HG03025 (cell line): ENCODE measurements at regions not wholly inside any gene's neighbourhood (a gene's known extent, or its start where the extent isn't known, plus 50 kb on each side); places are given as distances from the start of the nearest gene placed in this dataset.
"Not testable (repeated sequence)": the region's sequence is repeated elsewhere in the genome, so short reads cannot be mapped to it uniquely, and the experiment has no call there.

Experiments used
- ATAC-seq: cut with Tn5 transposase; IDR thresholded peaks from one replicate; pipeline ENCODE4 v1.9.1; 2021; ENCODE audit warnings: mild to moderate bottlenecking, moderate library complexity; ENCODE audit not compliant: unreplicated experiment, low FRiP score

GRCh38 chr13:39803156-39803555 is 147.7 kb downstream of the COG6 start:
- no peak for ATAC-seq

DNA sequence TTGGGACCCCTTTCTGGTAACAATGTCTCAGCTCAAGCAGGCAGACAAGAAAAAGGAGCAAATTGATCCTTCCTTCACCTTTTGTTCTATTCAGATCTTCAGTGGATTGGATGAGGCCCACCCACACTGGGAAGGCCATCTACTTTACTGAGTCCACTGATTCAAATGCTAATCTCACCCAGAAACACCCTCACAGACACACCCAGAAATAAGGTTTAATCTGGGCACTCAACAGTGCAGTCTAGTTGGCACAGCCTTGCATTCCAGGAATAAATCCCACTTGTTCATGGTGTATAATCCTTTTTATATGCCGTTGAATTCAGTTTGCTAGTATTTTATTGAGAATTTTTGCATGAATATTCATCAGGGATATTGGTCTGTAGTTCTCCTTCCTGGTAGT is 148.4 kb downstream of the COG6 start:
- ATAC-seq = no peak

DNA sequence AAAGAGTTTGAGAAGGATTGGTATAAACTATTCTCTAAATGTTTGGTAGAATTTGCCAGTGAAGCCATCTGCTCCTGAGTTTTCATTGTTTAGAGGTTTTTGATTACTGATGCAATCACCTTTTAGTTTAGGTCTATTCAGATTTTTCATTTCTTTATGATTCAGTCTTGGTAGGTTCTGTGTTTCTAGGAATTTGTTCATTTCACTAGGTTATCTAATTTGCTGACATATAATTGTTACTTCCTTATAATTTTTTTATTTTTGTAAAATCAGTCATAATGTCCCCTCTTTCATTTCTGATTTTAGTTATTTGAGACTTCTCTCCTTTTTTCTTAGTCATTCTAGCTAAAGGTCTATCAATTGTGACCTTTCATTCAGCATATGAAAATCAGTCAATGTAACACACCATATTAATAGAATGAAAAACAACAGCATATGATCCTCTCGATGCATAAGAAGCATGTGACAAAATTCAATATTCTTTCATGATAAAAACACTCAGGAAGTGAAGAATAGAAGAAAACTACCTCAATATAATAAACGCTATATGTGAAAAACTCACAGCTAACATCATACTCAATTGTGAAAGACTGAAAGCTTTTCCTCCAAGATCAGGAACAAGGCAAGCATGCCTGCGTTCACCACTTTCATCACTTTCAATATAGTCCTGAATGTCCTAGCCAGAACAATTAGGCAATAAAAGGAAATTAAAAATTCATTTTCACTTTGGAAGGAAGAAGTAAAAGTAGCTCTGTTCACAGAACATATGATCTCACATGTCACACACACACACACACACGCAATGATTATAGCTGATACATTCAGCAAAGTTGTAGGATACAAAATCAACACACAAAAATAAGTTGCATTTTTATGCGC is 149.1 kb downstream of the COG6 start:
- ATAC-seq = no peak

DNA sequence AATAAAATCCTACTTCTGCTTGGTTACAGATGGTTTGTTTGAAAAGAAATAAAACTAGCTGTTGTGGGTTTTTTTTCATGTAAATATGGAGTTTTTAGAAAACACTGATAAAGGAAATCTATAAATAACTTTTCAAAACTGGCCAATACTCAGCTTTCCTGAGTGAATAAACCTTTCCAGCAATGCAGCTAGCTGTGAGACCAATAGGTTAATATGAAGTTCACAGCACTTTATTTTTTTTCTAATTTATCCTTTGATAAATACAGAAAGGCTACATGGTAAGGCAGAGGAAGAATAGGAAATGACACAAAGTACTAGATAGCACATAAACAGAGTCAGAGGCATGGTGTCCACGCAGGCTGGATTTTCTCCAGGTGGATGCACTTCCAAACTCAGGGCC is 154.0 kb downstream of the COG6 start:
- ATAC-seq = no peak

DNA sequence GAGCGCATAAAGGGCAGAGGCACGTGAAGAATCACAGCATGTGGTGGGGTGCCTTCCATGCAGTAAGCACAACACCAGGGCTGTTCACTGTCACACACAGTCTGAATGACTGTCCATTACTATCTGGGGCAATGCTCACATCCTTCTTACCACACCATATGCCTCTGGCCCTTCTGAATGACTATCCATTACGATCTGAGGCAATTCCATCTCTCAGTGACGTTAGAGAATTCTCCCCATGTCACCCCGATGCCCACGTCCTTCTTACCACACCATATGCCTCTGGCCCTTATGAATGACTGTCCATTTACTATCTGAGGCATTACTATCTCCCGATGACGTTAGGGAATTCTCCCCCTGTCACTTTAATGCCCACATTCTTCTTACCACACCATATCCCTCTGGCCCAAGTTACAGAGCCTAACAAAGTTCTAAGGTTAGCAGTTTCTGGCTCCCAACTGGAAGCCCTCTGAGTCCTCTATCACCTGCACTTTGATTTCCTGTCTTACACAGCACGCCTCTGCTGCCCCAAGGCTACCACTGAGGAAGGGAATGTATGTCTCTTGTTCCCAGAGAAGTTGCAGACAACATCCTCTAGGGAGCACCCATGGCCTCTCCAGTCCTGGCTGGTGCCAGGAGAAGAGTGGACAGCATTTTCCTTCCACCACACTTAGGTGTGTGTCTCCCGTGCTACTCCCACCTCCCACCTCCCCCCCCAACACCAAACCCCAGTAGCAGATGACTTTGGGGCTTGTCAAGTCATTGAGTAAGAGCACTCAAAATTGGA is 154.8 kb downstream of the COG6 start:
- no peak for ATAC-seq

- ATAC-seq = no peak
Measured at GRCh38 chr13:39811051-39811450, 155.6 kb downstream of the COG6 start.

DNA sequence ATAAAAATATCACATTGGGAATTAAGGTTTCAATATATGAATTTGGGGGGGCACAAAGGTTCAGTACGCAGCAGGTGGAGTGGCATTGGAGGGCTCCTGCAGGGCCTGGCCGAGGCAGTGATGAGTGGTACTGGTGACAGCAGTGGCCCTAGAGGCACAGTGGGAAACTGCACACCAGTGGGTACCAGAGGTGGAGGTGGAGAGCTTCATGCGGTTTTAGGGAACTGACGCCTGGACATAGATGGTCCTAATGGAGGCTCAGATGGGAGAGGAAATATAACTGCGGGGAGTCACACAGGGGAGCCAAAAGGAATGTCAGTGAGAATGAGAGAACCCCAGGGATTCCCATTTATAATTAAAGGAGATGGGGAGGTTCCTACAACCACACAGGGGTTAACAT is 156.2 kb downstream of the COG6 start:
- ATAC-seq = no peak

DNA sequence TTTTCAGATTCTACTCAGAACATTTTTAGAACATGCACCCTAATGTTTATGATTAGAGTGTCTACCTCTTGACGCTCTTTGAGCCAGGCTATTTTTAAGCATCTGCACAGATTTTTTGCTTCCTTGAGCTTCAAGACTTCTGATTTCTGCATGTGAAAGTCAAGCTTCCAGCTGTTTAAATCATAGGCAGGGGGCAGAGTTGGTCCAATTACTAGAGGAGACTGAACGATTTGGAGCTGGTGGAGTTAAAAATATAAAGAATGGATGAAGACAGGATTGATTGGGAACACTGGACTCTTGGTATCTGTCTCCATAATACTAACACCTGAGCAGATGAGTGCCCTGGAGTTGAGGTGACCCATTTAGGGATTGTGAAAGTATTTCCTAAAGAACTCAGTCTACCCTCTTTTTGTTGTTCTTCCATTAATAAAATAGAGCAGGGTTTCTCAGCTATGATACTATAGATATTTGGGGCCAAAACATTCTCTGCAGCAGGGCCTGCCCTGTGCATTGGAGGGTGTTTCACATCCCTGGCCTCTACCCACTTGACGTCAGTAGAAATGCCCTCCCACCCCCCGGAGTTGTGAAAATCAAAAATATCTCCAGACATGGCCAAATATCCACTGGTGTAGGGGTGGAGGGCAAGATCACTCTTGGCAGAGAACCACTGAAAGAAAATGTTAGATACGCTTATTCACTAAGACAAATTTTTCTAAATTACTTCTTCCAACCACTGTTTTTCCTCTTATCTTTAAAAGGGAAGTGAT is 160.1 kb downstream of the COG6 start:
- no peak for ATAC-seq

DNA sequence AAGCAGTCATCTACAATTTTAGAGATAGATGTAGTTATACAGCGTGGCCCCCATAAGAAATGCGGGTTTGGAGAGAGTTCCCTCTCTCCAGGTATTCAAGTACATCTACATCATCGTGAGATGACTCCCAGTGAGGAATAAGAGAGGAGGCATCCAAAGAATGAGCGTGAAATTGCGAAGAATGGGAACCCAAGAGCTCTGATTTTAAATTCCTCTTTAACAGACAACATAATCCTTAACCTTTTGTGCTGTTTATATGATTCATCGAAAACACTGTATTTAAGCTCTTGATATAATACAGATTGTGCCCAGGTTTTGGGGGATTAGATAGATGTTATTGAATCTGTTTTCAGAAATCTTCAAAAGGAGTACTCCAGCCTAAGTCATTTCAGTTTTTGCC is 161.5 kb downstream of the COG6 start:
- no peak for ATAC-seq

- ATAC-seq = no peak
Measured at GRCh38 chr13:39818953-39819352, 163.5 kb downstream of the COG6 start.

DNA sequence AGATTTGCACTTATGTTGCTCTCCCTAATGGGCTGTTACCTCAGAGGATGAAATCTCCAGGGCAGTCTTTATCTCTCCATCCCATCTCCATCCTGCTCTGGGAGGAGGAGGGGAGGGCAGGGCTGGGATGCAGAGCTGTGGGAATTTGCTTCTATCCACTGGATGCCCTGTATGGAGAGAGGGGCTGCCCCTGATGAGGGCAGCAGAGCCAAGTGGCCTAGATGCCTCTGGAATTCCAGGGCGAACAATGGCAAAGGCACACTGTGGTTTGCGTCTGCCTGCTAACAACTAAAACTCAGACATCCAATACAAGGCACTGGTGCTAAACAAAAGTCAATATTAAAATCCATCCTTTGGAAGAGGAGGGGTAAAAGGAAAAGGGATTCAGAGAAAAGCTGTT is 165.1 kb downstream of the COG6 start:
- no peak for ATAC-seq

DNA sequence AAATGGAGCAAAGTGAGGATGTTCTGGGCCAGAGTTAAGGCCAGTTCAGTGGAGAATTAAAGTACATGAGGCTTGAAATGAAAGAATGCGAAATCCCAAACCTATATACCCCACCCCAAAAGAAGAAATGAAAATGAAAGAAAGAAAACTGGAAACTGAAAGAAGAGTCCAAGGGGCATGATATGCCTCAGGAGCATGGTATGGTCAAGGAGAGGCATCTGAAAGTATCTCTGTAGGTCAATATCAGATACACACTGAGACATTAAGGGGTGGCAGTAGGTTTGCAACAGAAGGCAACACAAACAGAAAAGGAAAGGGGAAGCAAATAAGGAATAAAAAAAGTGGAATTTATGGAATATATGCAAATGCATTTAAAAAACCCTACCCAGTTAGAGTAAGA is 166.5 kb downstream of the COG6 start:
- no peak for ATAC-seq

DNA sequence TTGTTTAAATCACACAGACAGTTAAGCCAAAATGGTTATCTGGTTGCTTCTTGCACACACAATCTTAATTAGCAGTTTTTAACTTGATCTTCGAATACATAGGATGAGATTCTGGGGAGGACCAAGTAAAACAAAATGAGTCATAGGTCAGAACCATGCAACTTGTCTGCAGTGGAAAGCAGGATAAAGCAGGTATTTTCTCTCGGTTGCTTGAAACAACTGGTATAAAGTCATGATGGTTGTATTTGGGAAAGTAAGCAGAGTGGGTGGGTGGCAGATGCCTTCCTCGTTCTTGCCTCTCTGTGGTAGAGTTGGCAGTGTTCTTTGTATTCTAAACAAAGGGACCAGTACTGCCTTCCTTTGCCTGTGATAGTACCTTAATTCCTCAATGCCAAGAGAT is 167.0 kb downstream of the COG6 start:
- ATAC-seq = no peak

GRCh38 chr13:39823063-39823713 is 167.7 kb downstream of the COG6 start:
- no peak for ATAC-seq

DNA sequence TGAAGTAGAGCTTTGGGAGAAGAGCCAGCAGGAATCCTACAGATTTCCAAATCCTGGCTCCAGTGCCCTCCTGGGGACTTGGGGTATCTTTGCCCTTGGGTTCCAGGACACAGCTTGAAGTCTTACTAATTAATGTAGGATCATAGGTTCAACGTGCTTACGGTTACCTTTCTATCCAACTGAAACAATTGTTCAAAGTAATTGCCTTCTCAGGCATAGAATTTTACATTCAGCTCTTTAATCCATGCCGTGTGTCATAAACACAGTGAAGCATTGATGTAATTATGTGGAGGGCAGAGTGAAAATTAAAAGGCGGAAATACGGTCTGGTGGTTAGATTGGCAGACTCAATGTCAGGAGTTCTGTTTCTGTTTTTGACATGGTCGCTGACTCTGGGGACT is 170.4 kb downstream of the COG6 start:
- no peak for ATAC-seq

DNA sequence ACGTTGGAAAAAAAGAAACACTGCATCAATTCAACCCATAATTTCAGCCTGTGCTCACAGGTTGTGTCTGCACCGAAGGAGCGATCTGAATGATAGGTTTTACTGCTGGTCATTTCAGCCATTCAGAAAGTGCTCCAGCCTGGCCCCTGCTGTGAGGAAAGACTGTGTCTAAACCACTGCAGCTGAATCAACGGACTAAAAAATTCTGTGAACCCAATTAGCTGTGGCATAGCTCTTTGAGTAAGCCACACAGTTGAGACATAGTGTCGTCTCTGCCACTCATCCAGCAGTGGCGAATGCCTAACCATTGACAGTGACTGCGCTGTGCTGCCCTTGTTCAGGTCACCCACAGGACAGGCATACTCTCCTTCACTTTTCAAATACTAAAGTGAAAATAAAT is 179.8 kb downstream of the COG6 start:
- no peak for ATAC-seq

DNA sequence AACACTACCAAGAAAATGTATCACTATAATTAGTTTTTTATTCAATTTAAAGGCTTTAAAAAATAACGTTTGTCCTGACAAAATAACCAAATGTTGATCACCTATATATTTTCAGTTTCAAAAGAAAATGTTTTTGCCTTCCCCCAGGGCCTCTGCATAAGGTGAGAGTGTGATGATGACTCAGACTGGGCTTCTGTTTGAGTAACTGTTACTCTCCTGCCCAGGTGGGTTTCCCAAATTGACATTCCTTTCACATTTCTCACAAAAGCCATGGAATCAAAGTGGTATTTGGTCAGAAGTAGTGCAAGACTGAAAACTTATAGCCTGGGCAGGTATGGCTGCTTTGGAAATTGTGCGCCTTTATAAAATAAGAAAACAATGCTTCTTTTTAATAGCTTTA is 180.6 kb downstream of the COG6 start:
- no peak for ATAC-seq

DNA sequence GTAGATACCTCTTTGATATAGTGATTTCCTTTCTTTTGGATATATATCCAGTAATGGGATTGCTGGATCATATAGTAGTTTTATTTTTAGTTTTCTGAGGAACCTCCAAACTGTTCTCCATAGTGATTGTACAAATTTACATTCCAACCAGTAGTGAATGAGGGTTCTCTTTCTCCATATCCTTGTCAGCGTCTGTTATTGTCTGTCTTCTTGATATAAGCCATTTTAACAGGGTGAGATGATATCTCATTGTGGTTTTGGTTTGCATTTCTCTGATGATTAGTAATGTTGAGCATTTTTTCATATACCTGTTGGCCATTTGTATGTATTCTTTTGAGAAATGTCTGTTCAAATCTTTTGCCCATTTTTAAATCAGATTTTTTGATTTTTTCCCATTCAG is 182.4 kb downstream of the COG6 start:
- not testable (repeated sequence) for ATAC-seq

DNA sequence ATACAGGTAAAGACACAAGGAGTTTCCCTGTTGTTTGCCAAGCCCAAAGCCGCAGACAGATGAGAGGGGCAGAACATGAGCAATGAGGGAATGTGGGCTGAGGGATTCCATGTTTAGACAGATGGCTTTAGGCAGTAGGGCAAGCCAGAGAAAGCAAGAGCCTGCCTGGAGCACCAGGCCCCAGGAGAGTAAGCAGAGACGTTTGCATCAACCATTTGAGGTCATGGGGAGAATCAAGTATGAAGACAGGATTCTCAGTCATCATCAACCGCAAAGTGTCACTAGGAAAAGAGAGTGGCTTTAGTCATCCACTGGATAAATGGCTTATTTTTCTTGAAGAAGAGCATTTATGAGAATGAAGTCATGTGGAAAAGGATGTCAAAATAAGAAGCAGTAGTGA is 184.7 kb downstream of the COG6 start:
- ATAC-seq = no peak

DNA sequence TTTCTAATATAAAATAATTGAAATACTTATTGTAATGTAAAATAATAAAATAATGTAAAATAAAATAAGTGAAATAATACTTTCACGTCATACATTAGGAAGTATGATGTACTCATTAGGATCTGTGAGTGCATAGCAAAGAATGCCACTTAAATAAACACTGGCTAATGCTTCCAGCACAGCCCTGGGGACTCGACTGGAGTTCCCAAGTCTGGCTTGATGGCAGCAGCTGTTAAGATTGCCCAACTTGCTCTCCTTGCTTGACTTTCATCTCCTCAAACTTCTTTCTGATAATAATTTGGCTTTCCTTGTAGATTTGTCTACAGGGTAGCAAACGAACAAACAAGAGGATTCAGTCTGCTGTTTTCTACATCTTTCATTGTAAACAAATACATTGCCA is 191.9 kb downstream of the COG6 start:
- ATAC-seq = no peak

DNA sequence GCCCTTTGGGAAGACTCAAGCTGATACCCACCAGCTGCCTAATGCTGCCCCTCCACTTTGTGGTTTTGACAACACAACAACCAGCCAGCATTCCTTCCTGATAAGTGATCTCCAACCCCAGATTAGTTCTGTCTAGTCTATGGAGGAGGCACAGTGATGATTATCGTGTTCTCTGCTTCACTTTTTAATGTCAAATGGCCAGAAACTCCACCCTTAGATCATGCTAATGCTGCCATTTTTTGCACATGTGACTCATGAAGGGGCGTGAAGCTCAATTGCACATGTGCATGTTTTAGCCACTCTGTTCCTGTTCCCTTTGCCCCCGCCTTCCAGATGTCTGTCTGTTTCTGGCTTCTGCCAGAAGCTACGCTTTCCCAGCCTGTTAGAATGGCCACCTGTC is 199.8 kb downstream of the COG6 start:
- no peak for ATAC-seq
